Right hindlimb (tissue), 1 donor: ENCODE measurements at regions not wholly inside any gene's neighbourhood (a gene's known extent, or its start where the extent isn't known, plus 50 kb on each side); places are given as distances from the start of the nearest gene placed in this dataset.
A peak's percentile ranks its signal among the peaks of the same experiment; 100 is the strongest.
"Not testable (repeated sequence)": the region's sequence is repeated elsewhere in the genome, so short reads cannot be mapped to it uniquely, and the experiment has no call there.

Experiments used
- DNase-seq: peaks from one replicate; pipeline ENCODE4 v3.0.0-alpha.2; 2018

- peak; percentile 42 for DNase-seq
Observed at GRCh38 chr5:143521141-143521540, 117.7 kb upstream of the NR3C1 start.

- not testable (repeated sequence) for DNase-seq
Observed at GRCh38 chr5:143519215-143519614, 115.7 kb upstream of the NR3C1 start.

- not testable (repeated sequence) for DNase-seq
Observed at GRCh38 chr5:143517824-143518223, 114.3 kb upstream of the NR3C1 start.

GRCh38 chr5:143516249-143516648 is 112.8 kb upstream of the NR3C1 start:
- DNase-seq, result no peak

- peak; percentile 77 for DNase-seq
Observed at GRCh38 chr5:143515829-143516228, 112.3 kb upstream of the NR3C1 start.

- no peak for DNase-seq
Observed at GRCh38 chr5:143514616-143515335, 111.3 kb upstream of the NR3C1 start.

- DNase-seq, result no peak
Observed at GRCh38 chr5:143513720-143514119, 110.2 kb upstream of the NR3C1 start.

- no peak for DNase-seq
Observed at GRCh38 chr5:143511736-143512135, 108.2 kb upstream of the NR3C1 start.

- DNase-seq, result no peak
Observed at GRCh38 chr5:143509758-143510221, 106.3 kb upstream of the NR3C1 start.

- no peak for DNase-seq
Observed at GRCh38 chr5:143506836-143507552, 103.5 kb upstream of the NR3C1 start.

- DNase-seq, result no peak
Observed at GRCh38 chr5:143505934-143506333, 102.4 kb upstream of the NR3C1 start.

- DNase-seq, result no peak
Observed at GRCh38 chr5:143505354-143505753, 101.9 kb upstream of the NR3C1 start.

- DNase-seq, result peak; percentile 83
Observed at GRCh38 chr5:143501310-143502044, 98.0 kb upstream of the NR3C1 start.

- no peak for DNase-seq
Observed at GRCh38 chr5:143499480-143500114, 96.1 kb upstream of the NR3C1 start.

GRCh38 chr5:143498821-143499220 is 95.3 kb upstream of the NR3C1 start:
- no peak for DNase-seq

GRCh38 chr5:143497749-143498148 is 94.3 kb upstream of the NR3C1 start:
- DNase-seq, result no peak

- no peak for DNase-seq
Observed at GRCh38 chr5:143496943-143497342, 93.5 kb upstream of the NR3C1 start.

- peak; percentile 76 for DNase-seq
Observed at GRCh38 chr5:143495821-143496275, 92.4 kb upstream of the NR3C1 start.

- DNase-seq, result no peak
Observed at GRCh38 chr5:143495110-143495509, 91.6 kb upstream of the NR3C1 start.

- no peak for DNase-seq
Observed at GRCh38 chr5:143494595-143494994, 91.1 kb upstream of the NR3C1 start.

GRCh38 chr5:143494162-143494561 is 90.7 kb upstream of the NR3C1 start:
- DNase-seq, result no peak

GRCh38 chr5:143492783-143493182 is 89.3 kb upstream of the NR3C1 start:
- no peak for DNase-seq

- no peak for DNase-seq
Observed at GRCh38 chr5:143491646-143492045, 88.2 kb upstream of the NR3C1 start.
